HG03442 (cell line): ENCODE measurements at regions not wholly inside any gene's neighbourhood (a gene's known extent, or its start where the extent isn't known, plus 50 kb on each side); places are given as distances from the start of the nearest gene placed in this dataset.
A peak's percentile ranks its signal among the peaks of the same experiment; 100 is the strongest.

Experiments
- ATAC-seq: cut with Tn5 transposase; IDR thresholded peaks from one replicate; pipeline ENCODE4 v1.9.1; 2021; ENCODE audit warnings: mild to moderate bottlenecking, moderate library complexity; ENCODE audit not compliant: unreplicated experiment

GRCh38 chr5:115409094-115409493 is 112.6 kb upstream of the CCDC112 start:
- ATAC-seq: no peak

GRCh38 chr5:115402822-115403577 is 106.5 kb upstream of the CCDC112 start:
- ATAC-seq: no peak

- no peak for ATAC-seq
Observed at GRCh38 chr5:115402092-115402491, 105.6 kb upstream of the CCDC112 start.

GRCh38 chr5:115398719-115399118 is 102.3 kb upstream of the CCDC112 start:
- ATAC-seq: no peak

GRCh38 chr5:115396688-115397087 is 100.2 kb upstream of the CCDC112 start:
- ATAC-seq: no peak

- ATAC-seq: no peak
Observed at GRCh38 chr5:115396081-115396480, 99.6 kb upstream of the CCDC112 start.

- no peak for ATAC-seq
Observed at GRCh38 chr5:115394531-115394930, 98.1 kb upstream of the CCDC112 start.

- no peak for ATAC-seq
Observed at GRCh38 chr5:115393239-115393638, 96.8 kb upstream of the CCDC112 start.

- ATAC-seq: no peak
Observed at GRCh38 chr5:115392611-115393010, 96.2 kb upstream of the CCDC112 start.

GRCh38 chr5:115391780-115392179 is 95.3 kb upstream of the CCDC112 start:
- ATAC-seq: no peak

- ATAC-seq: no peak
Observed at GRCh38 chr5:115389799-115390382, 93.4 kb upstream of the CCDC112 start.

GRCh38 chr5:115389034-115389798 is 92.8 kb upstream of the CCDC112 start:
- no peak for ATAC-seq

GRCh38 chr5:115388240-115388639 is 91.8 kb upstream of the CCDC112 start:
- no peak for ATAC-seq

- no peak for ATAC-seq
Observed at GRCh38 chr5:115387816-115388215, 91.4 kb upstream of the CCDC112 start.

GRCh38 chr5:115386657-115387056 is 90.2 kb upstream of the CCDC112 start:
- no peak for ATAC-seq

- ATAC-seq: no peak
Observed at GRCh38 chr5:115384587-115385375, 88.3 kb upstream of the CCDC112 start.

GRCh38 chr5:115382989-115383388 is 86.5 kb upstream of the CCDC112 start:
- ATAC-seq: no peak

- no peak for ATAC-seq
Observed at GRCh38 chr5:115381911-115382662, 85.6 kb upstream of the CCDC112 start.

- ATAC-seq: peak; percentile 67
Observed at GRCh38 chr5:115379622-115380344, 83.3 kb upstream of the CCDC112 start.

GRCh38 chr5:115378754-115379153 is 82.3 kb upstream of the CCDC112 start:
- no peak for ATAC-seq
